ENCODE measurements at regions not wholly inside any gene's neighbourhood (a gene's known extent, or its start where the extent isn't known, plus 50 kb on each side); places are given as distances from the start of the nearest gene placed in this dataset.

DNA sequence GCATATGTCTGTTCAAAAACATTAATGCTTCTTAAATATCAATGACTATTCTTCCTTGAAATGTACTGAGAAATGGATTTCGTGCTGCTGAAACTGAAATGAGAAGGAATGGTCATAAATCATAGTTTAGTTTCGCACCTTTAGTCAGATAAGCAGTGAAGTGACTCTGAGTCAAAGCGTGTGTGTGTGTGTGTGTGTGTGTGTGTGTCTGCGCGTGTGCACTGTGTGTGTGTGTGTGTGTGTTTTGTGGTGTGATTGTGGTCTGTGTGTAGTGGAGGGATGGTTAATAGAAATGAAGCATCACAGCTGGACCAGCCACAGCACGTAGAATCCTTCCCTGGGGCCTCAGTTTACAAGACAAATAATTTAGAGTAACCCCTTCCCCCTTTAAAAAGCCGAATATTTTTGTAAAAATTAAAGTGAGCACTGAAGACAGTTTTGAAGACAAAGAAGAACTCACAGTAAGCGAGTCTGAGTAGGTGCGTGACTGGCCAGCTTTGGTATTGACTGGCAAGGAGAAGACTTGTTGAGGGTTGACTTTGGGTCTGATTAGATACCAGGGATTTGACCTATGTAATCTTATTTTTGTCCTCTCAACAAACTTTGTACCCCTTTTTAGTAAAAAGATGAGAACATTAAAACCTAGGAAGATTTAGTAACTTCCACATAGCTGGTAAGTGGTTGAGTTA, 202.0 kb upstream of the IL12A start:
- DNase-seq (ENCODE audit: low read depth, low spot score), result no peak

DNA sequence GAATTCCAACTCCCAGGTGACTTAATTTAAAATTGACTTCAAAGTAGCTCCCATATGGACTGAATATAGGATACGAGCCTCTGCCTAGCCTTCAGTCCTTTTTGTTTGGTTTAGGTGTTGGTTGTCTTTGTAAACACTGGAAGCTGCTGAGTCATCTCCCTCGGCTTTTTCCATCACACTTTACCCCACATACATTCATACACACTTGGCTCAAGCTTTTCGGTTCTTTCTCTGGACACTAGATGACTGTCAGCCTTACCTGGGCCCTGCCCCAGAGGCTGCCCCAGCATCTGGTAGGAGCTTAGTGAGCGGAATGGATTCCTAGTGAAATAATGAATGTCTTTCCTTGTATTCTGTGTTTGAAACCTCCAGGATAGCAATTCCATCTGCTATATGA, 201.5 kb upstream of the IL12A start:
- DNase-seq (ENCODE audit: low read depth, low spot score), result peak; percentile 58

DNA sequence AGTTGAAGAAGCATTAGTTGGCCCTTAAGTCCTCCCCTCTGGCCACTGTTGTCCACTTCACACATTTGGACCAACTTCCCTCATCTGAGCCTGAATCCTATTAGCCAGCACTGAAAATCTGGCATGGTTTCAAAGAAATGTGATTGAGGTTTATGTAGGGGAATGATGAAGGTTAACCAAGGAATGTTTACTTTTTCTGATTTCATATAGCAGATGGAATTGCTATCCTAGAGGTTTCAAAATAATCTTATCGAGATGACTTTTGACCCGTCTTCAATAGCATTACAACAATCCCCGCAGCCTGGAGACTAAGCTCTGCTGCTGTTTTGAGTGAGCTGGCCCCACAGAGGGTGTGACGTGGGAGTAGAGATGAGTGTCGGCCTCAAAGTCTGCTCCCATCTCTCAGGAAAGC, 200.8 kb upstream of the IL12A start:
- DNase-seq (ENCODE audit: low read depth, low spot score), result no peak

DNA sequence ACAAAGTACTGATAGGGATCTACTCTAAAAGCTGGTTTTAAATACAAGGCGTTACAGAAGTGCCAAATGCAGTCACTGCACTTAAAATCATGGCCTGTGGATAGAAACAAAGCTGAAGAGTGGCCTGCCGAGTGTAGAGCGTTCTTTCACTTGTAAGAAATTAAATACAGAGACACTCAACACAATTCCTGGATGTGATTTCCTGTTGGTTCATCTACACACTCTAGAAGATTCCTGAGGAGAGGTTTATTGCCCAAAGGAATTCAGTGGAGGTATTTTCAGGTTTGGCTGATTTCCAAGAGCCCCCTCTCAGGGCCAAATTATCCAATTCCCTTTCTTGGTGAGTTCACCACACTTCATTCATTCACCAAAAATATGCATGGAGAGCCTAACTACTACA, 200.3 kb upstream of the IL12A start:
- DNase-seq (ENCODE audit: low read depth, low spot score), result no peak

DNA sequence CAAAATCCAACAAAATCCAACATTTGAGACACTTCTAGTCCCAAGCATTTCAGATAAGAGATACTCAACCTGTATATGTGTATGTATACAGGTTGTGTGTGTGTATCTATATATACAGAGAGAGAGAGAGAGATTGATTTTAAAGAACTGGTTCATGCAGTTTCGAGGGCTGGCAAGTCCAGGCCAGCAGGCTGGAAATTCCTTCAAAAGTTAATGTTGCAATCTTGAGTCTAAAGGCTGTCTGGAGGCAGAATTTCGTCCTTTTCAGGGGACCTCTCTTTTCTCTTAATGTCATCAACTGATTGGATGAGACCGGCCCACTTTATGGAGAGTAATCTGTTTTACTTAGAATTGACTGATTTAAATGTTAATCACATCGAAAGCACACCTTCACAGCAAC, 199.6 kb upstream of the IL12A start:
- no peak for DNase-seq (ENCODE audit: low read depth, low spot score)

DNA sequence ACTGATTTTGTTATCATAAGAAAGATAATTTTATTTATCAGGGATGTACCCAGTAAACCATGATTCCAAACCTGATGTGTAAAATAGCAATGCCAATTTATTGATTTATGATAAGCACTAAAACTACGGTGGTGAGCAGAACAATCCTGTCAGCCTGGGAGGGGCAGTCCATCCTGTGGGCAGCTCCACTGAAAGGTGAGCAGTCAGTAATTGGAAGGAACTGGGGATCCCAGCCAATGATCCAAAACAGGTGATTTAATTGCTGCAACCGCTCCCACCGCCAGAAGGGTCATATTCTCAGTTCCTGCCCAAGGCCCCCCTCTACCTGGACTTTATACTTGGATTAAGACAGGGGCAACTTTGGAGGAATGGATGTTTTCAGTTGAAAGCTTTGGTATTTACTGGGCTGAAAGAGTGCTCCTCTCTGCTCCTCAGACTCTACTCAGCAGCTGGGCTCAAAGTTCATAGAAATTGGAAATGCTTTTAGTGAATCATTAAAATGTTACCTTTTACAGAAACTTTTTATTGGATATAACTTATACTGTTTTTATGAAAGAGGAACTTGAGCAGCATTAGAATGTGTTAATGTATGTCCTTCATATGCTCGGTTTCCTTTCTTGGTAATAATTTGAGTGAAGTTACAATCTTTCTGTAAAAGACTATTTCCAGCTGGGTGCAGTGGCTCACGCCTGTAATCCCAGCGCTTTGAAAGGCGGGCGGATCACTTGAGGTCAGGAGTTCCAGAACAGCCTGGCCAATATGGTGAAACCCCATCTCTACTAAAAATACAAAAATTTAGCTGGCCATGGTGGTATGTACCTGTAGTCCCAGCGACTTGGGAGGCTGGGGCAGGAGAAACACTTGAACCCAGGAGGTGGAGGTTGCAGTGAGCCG, 198.6 kb upstream of the IL12A start:
- DNase-seq (ENCODE audit: low read depth, low spot score), result no peak

DNA sequence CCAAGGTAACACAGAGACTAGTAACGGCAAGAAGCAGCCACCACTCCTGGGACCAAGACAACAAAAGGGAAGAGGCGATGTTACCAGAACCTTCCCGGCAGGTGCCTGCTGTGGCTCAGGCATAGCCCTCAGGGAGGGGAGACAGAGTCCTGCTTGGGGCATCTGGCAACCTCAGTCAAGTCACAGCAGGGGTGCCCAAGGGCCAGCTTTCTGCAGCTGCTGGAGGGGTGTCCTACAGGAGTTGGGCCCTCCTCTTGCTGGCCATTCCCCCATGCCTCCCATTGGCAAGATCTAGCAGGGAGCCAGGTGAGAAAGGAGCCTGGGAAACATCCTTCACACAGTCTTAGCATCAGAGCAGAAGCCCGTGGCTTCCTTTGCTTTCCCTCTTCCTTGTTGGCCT, 197.3 kb upstream of the IL12A start:
- no peak for DNase-seq (ENCODE audit: low read depth, low spot score)

DNA sequence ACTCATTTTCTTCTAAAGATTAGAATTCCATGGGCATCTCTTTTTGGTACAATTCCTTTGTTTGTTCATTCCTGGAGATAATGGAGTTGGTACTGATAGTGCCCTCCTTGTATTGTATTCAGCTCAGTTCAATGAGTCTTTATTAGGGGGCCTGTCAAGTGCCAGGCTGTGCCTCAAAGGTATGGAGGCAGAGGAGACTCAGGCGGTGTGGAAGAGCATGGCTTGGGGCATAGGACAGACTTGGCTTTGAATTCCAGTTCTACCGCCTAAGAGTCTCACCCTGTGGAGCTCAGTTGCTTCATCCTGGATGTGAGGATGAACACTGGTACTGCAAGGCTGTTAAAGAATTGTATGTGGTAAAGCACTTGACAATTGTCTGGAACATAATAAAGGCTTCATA, 196.6 kb upstream of the IL12A start:
- no peak for DNase-seq (ENCODE audit: low read depth, low spot score)

DNA sequence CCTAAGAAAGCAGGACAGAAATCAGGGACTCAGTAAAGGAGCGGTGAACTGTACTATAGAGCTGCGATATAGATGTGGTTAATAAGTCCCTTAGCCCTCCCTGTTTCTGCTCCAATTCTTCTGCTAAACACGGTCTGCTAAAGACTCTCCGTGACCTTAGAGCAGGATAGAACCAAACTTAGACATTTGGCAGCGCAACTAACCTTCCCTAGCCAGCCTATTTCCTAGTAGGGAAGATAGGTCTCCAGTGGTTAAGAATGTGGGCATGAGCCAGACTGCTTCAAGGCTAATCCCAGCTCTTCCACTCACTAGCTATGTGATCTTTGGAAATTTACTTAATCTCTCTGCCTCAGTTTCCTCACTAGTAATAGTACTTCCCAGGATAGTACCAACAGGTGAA, 193.6 kb upstream of the IL12A start:
- no peak for DNase-seq (ENCODE audit: low read depth, low spot score)

DNA sequence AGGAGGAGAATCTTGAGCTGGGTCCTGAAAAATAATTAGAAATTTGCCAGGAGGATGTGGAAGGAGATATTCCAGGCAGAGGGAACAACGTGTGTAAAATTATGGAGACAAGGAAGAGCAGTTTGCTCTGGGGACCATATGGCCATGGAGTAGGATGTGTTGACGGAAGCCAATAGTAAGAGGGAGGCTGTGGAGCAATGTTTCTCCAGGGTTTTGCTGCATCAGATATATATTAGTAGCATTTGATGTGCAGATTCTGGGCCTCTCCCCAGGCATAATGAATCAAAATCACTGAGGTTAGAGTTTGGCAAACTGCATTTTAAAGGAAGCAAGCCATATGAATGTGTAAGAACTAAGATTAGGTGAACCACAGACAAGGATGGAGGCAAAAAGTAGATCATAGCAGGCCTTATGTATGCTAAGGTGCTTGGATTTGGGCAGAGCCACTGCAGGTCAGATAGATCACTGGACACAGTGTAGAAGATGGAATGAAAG, 192.9 kb upstream of the IL12A start:
- DNase-seq (ENCODE audit: low read depth, low spot score), result no peak

DNA sequence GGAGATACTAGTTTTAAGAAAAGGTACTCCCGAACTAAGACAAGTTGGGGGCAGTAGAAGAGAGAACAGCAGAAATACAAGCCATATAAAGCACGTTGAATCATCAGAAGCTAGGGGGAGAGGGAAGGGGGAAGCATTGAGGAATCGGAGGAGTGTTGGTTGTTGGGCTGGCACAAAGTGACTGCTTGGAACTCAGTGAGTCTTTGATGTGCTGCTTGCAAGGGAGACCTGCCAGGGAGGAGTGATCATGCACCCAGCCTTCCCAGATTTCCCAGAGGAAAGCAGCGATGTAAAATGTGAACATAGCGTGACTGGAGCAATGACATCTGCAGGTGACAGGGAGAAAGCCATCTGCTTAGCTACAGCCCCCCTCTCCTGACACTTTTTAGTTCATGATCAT, 192.4 kb upstream of the IL12A start:
- no peak for DNase-seq (ENCODE audit: low read depth, low spot score)

DNA sequence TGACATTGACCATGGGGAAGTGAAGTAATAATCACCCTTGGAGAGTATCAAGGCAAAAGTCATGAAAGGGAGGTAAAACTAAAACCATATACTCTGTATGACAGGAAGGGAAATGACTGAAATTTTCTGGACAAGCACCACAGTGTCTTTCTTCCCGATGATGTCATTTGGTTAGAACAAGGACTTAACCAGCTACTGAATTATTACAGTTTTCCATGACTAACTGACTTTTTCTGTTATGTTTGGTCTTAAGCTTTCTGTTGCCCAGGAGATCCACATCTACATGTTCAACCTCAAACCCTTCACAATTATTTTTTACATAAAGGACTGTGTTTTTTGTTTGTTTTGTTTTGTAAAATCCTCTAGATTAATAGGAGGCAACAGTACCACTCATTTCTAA, 191.9 kb upstream of the IL12A start:
- no peak for DNase-seq (ENCODE audit: low read depth, low spot score)

DNA sequence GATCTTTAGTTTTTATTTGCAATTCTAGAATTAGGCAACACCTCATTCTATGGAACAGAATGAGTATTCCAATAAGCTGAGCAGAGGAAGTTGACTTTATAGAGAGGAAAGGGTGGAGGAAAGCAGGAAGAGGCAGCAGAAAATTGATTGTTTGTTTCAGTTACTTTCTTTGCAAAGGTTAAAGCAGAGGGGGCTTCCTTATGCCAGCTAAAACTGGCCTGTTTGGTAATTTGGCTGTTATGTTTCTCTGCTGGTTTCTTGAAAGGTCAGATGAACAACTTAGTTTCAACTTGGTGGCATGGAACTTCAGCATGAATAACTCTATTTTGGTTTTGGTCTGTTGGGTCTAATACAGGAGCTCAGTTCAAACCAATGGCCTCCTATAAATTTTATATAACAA, 190.9 kb upstream of the IL12A start:
- no peak for DNase-seq (ENCODE audit: low read depth, low spot score)

DNA sequence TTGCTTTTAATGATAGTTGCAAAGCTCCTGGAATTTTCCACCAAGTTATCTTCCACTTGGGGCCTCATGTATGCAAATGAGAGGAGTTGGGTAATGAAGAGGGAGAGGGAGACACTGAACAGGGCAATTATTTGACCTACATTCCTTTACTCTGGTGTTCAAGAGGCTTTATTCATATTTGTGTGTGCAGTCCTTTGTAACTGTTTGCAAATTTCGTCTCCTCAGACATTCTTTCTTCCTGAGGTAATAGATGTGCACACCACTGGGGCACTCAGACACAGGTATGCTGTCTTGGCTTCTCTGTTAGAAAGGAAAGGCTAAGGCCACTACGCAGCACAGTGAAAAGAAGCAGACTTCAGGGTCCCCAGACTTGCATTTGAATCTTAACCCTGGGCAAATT, 189.7 kb upstream of the IL12A start:
- DNase-seq (ENCODE audit: low read depth, low spot score), result no peak

DNA sequence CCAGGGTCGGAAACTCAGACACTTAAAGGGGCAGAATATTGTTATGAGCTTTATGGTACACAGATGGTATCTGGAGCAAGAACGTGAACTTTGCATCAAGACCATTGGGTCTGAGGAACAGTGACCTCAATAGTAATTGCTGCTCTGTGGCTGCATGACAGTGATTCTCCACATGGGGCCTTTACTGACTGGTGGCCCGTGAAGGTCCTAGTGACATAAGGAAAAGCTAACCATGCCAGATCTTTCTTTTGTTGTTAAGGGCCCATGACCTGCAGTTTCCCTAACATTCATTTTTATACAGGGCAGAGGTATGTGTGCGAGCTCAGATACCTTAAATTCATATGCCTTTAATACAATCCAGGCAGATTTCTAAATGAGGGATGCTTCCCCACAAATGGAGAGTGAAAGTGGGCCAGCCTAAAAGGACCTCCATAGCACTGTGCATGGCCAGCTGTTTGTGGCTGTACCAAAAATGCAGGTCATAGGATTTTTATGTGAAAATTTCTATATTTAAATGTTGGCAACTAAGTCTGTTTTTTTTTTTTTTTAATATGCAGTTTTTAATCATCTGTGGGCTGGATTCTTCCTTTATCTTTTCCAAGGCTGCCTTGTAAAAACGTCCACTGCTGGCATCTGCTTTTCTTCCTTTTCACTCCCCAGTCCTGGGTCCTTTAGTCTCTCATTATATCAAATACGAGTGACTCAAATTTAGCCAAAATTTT, 188.0 kb upstream of the IL12A start:
- DNase-seq (ENCODE audit: low read depth, low spot score), result no peak

DNA sequence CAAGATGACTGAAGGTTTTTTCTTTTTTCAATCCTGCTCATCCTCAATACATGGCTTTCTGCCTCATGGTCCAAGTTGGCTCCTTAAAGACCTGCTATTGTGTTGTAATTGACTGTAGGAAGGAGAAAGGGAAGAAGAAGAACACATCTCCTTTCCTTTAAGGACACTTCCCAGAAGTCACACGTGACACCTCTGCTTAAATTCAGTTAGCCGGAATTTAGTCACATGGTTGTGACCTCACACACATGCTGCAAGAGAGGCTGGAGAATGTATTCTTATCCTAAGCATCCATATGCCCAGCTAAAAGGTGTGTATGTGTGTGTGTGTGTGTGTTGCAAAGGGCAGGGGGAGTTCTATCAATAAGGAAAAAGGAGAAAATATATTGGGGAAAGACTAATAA, 185.8 kb upstream of the IL12A start:
- DNase-seq (ENCODE audit: low read depth, low spot score), result no peak

DNA sequence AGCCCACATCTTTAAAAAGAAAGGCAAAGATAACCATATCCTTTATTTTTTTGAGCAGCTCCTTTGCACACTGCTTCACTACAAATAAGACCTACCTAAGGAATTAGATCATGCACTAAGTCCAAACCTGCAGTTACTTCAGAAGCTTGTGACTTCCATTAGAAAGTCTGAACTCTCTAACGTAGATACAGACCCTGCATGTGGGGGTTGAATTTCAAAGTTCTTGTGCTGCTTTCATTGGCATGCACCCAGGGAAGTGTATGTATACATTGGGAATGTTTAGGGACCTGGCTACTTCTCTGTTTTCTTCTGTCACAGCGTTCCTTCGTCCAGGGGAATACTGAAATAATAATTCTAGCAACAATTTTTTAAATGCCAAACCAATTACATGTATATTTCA, 185.2 kb upstream of the IL12A start:
- peak; percentile 11 for DNase-seq (ENCODE audit: low read depth, low spot score)

DNA sequence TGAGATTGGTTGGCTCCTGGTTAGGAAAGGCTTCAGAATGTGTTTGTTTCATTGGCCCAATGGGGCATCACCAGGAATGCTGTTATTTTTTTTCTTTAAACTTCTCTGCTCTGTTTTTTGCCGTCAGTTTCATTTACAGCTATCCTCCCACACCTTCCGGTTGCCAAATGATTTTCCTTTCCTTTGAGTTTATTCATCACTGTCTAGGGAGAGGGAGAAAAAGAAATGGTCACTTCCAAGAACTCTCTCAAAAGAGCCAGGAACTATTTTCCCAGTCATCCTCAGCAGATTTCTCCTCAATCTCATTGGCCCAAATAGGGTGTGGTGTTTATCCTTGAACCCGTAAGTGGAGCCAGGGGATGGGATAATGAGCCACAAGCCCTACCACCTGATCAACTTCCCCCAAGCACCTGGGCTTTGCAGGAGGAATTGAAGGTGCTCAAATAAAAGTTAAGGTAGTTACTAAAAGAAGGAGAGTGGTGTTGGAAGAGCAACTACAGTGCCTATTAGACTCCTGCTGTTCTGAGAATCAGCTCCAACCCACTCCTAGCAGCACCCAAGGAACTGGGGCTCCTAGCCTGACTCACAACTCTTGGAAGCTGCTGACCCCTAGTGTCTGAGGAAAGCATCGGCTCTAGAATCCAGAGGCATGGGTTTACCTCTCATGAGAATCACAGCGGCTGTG, 183.8 kb upstream of the IL12A start:
- DNase-seq (ENCODE audit: low read depth, low spot score), result peak; percentile 59

DNA sequence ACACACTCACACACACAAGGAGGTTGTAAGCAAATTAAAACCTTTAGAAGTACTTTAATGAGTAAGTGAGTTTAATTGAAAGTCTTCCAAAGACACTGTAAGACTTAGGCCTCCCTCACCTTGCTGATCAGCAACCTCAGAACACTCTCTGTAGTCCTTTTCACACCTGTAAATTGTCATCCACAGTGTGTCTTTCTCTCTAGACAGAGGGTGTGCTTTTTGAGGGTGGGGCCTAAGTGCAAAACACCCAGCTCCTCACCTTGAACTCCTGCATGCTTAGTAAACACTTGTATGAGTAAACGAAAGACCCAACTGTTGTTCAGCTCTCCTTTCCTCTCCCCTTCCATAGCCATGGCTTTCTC, 183.2 kb upstream of the IL12A start:
- DNase-seq (ENCODE audit: low read depth, low spot score), result no peak

DNA sequence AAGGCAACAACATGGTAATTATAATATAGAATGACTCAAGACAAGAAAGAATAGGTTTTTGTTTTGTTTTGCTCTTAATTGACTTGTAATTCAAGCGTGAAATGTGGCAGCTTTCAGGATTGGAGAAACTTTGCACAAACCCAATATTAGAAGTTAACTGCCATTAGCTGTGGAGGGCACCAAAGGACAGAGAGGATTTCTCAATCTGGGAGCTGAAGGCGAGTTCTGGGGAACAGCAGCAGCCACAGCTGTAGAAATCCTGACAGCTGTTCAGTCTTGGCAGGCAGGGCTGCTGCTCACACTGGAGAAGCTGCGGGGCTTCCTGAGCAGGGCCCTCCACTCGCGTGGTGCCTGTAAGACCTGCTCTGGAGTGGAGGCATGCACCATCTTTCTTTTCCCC, 182.2 kb upstream of the IL12A start:
- no peak for DNase-seq (ENCODE audit: low read depth, low spot score)

DNA sequence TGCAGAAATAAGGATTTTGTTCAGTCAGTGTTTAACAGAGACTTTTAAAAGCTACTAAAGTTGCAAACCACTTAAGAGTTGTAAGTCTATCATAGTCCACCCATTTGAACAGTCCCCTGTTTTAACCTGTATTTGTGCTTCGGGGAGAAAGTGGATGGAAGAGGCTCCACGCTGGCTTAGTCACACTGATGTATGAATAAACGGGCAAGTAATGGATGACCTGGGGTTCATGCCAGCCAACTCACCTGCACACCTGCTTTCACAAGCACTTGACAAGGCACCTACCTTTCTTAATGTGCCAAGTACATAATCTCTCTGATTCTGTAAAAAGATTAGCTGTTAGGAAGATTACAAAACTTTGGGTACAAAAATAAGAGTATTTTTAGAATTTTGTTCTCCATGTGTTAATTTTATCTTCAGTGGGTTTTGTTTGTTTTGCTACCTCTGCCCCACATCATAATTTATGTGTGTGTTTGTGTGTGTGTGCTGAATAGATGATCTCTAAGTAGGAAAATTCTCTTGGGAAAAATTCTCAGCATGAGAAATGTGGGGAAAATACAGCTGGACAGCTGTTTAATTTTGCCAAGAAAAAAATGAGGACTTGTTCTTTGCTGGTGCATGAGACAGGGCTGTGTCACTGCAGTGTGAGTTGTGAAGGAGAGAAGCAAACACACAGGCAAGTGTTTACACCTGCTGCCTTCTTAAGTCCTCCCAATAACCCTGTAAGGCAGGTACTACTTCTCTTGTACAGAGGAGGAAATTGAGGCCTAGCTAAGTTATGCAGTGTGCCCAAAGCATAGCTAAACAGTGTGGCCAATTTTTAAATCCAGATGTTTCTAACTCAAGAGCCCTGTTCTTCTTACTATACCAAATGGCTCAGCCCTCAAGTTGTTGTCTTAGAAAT, 181.2 kb upstream of the IL12A start:
- DNase-seq (ENCODE audit: low read depth, low spot score), result no peak

Data from brain pericyte (primary cell).